Trophoblast cell (in vitro differentiated cells and primary cell): ENCODE measurements at regions not wholly inside any gene's neighbourhood (a gene's known extent, or its start where the extent isn't known, plus 50 kb on each side); places are given as distances from the start of the nearest gene placed in this dataset.

Experiments used
- DNase-seq, 2 donors: peaks; one replicate each; pipeline ENCODE4 v3.0.0-alpha.2; 2016
- H2AFZ ChIP-seq: 2 replicates; pipeline ENCODE4 v1.6.1; 2013; ENCODE audit warnings: low read length, moderate library complexity, mild to moderate bottlenecking; ENCODE audit not compliant: insufficient read depth, poor library complexity
- H2AK5ac ChIP-seq: 2 replicates; pipeline ENCODE4 v1.6.1; 2013; ENCODE audit warnings: mild to moderate bottlenecking, low read length
- H2BK120ac ChIP-seq: 2 replicates; pipeline ENCODE4 v1.6.1; 2013; ENCODE audit warnings: low read length, mild to moderate bottlenecking, moderate library complexity; ENCODE audit not compliant: insufficient read depth, poor library complexity
- H2BK12ac ChIP-seq: 2 replicates; pipeline ENCODE4 v1.6.1; 2013; ENCODE audit warnings: mild to moderate bottlenecking, low read length, moderate library complexity
- H2BK5ac ChIP-seq: 2 replicates; pipeline ENCODE4 v1.6.1; 2013; ENCODE audit warnings: low read length, low read depth, moderate library complexity, mild to moderate bottlenecking; ENCODE audit not compliant: poor library complexity
- H3K14ac ChIP-seq: 2 replicates; pipeline ENCODE4 v1.6.1; 2013; ENCODE audit warnings: mild to moderate bottlenecking, low read length
- H3K18ac ChIP-seq: 2 replicates; pipeline ENCODE4 v1.6.1; 2013; ENCODE audit warnings: mild to moderate bottlenecking, low read length
- H3K23ac ChIP-seq: 2 replicates; pipeline ENCODE4 v1.6.1; 2013; ENCODE audit warnings: low read length
- H3K27ac ChIP-seq: 2 replicates; pipeline ENCODE4 v1.5.1; 2013; ENCODE audit warnings: low read depth, mild to moderate bottlenecking, inconsistent platforms, low read length, moderate library complexity
- H3K27me3 ChIP-seq: 2 replicates; pipeline ENCODE4 v1.6.1; 2013; ENCODE audit warnings: inconsistent platforms, mild to moderate bottlenecking, low read length, moderate library complexity; ENCODE audit not compliant: insufficient read depth
- H3K36me3 ChIP-seq, 2 experiments: 1 replicate in 1 of 2; 2 replicates in 1 of 2; pipeline ENCODE4 v1.6.1; 2013; ENCODE audit warnings: low read length in 2 of 2, mild to moderate bottlenecking in 2 of 2, moderate library complexity in 1 of 2; ENCODE audit not compliant: insufficient read depth in 2 of 2, control insufficient read depth in 1 of 2
- H3K4ac ChIP-seq: 2 replicates; pipeline ENCODE4 v1.6.1; 2013; ENCODE audit warnings: low read depth, mild to moderate bottlenecking, low read length, moderate library complexity
- H3K4me1 ChIP-seq, 2 experiments: 1 replicate in 1 of 2; 2 replicates in 1 of 2; pipeline ENCODE4 v1.6.1; 2013; ENCODE audit warnings: low read length in 2 of 2, mild to moderate bottlenecking in 2 of 2, moderate library complexity in 1 of 2; ENCODE audit not compliant: insufficient read depth in 2 of 2, control insufficient read depth in 1 of 2
- H3K4me2 ChIP-seq: 2 replicates; pipeline ENCODE4 v1.6.1; 2013; ENCODE audit warnings: inconsistent platforms, mild to moderate bottlenecking, low read length, moderate library complexity
- H3K4me3 ChIP-seq: 2 replicates; pipeline ENCODE4 v1.5.1; 2013; ENCODE audit warnings: mild to moderate bottlenecking, low read depth, low read length, inconsistent platforms
- H3K79me1 ChIP-seq: one replicate; pipeline ENCODE4 v1.6.1; 2013; ENCODE audit warnings: low read length
- H3K79me2 ChIP-seq: 2 replicates; pipeline ENCODE4 v1.6.1; 2013; ENCODE audit warnings: low read length, mild to moderate bottlenecking; ENCODE audit not compliant: control insufficient read depth, insufficient read depth, poor library complexity
- H3K9ac ChIP-seq: 2 replicates; pipeline ENCODE4 v1.6.1; 2013; ENCODE audit warnings: mild to moderate bottlenecking, low read length
- H3K9me3 ChIP-seq: 2 replicates; pipeline ENCODE4 v1.6.1; 2013; ENCODE audit warnings: low read depth, mild to moderate bottlenecking, control low read depth, inconsistent platforms, low read length; ENCODE audit not compliant: insufficient read depth
- H4K12ac ChIP-seq: 2 replicates; pipeline ENCODE4 v1.6.1; 2013; ENCODE audit warnings: low read depth, mild to moderate bottlenecking, low read length, moderate library complexity
- H4K8ac ChIP-seq: 2 replicates; pipeline ENCODE4 v1.6.1; 2013; ENCODE audit warnings: low read depth, mild to moderate bottlenecking, low read length, moderate library complexity
- H4K91ac ChIP-seq: one replicate; pipeline ENCODE4 v1.6.1; 2013; ENCODE audit warnings: low read depth, mild to moderate bottlenecking, low read length, moderate library complexity
- WGBS: extraction: QIAGEN DNeasy Blood & Tissue Kit; methylation state at CpG from one replicate; pipeline ENCODE4 v1.1.7; 2013; ENCODE audit warnings: missing lambda C conversion rate; ENCODE audit not compliant: insufficient read length, insufficient coverage; ENCODE audit errors: extremely low coverage; 5-methylcytosine and 5-hydroxymethylcytosine counted together

DNA sequence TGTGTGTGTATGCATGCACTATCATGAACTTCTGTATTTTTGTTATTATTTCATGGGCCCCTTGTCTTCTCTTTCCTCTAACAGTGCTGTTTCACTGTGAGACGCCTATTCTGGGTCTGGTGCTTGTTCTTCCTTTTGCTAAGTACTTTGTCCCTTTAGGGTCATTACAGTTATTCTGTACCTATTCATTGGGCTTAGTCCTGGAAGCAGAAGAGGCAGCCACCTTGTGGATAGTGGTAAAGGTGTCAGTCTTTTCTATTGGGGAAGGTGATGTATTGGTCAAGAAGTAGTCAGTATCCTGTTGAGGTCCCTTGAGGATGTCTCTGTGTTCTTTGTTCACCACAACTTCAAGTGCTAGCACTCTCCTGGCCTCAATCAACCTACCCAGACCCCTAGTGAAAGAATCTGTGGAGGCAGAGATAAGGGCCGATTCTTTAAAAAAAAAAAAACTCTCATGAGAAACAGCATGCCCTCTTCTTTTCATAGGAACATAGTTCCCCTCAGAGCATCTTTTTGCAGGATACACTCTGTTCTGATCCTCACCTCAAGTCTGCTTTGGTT lies 593.8 kb downstream of the SPRY1 start:
- H2BK5ac ChIP-seq: no peak overlapping the region

GRCh38 chr4:123994917-123995316 lies 598.3 kb downstream of the SPRY1 start:
- H2AK5ac ChIP-seq: no peak overlapping the region
- no peak overlapping the region for H2BK12ac ChIP-seq
- H3K14ac ChIP-seq: no peak overlapping the region
- no peak overlapping the region for H3K18ac ChIP-seq
- no CpG with 5 or more reads among the region's 2 CpGs for WGBS
- no peaks in the 10 kb centered on the region for H3K9me3 ChIP-seq
- H3K79me2 ChIP-seq: no peaks in the 10 kb centered on the region
- no peak overlapping the region for H3K23ac ChIP-seq
- H4K91ac ChIP-seq: no peak overlapping the region
- no peak overlapping the region for H4K12ac ChIP-seq
- no peak overlapping the region for H3K4me2 ChIP-seq
- no peak overlapping the region for H2BK5ac ChIP-seq
- no peaks in the 10 kb centered on the region for H3K36me3 ChIP-seq
- no peak overlapping the region for H2AFZ ChIP-seq
- H3K27ac ChIP-seq: no peak overlapping the region
- H3K4ac ChIP-seq: no peak overlapping the region
- no peak overlapping the region for H3K9ac ChIP-seq
- no peak overlapping the region for H4K8ac ChIP-seq
- no peaks in the 10 kb centered on the region for H3K4me1 ChIP-seq
- no peak overlapping the region for H2BK120ac ChIP-seq
- no peaks in the 10 kb centered on the region for H3K79me1 ChIP-seq
- H3K4me3 ChIP-seq: no peak overlapping the region
- H3K27me3 ChIP-seq: no peaks in the 10 kb centered on the region
- DNase-seq: no peak

More for the DNA sequence above, 593.8 kb downstream of the SPRY1 start:
- H3K27ac ChIP-seq: no peak overlapping the region
- WGBS: no CpG with 5 or more reads among the region's 2 CpGs
- H3K4me3 ChIP-seq: no peak overlapping the region
- no peak overlapping the region for H3K4me2 ChIP-seq
- H2BK12ac ChIP-seq: no peak overlapping the region
- no peak overlapping the region for H3K4ac ChIP-seq
- no peak overlapping the region for H2AK5ac ChIP-seq
- H3K18ac ChIP-seq: no peak overlapping the region
- no peak overlapping the region for H3K23ac ChIP-seq
- no peak for DNase-seq
- H4K8ac ChIP-seq: peak overlapping the region; percentile 10
- H4K91ac ChIP-seq: no peak overlapping the region
- H3K9ac ChIP-seq: no peak overlapping the region
- H4K12ac ChIP-seq: no peak overlapping the region
- H3K36me3 ChIP-seq: no peaks in the 10 kb centered on the region
- H3K27me3 ChIP-seq: no peaks in the 10 kb centered on the region
- H3K4me1 ChIP-seq: no peaks in the 10 kb centered on the region
- H2BK120ac ChIP-seq: no peak overlapping the region
- no peaks in the 10 kb centered on the region for H3K9me3 ChIP-seq
- no peaks in the 10 kb centered on the region for H3K79me1 ChIP-seq
- H2AFZ ChIP-seq: no peak overlapping the region
- H3K79me2 ChIP-seq: no peaks in the 10 kb centered on the region
- H3K14ac ChIP-seq: no peak overlapping the region

DNA sequence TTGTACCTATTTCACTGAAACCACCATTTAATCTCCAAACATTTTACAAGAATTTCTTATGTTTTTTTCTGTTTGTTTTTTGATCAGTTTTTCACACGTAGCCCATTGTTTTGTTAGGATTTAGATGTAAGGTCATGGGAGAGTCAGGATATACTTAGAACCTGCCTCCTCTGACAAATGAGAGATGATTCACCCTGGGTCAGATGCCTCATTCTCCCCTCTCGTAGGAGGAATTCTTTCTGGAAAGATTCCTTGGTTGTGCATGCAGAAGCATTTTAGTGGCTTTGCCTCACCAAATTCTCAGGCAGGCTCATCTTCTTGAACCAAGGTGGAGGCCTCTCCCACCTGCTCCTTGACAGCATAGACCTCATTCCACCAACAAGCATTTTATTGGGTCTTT lies 599.3 kb downstream of the SPRY1 start:
- no peak overlapping the region for H3K4me2 ChIP-seq
- no peak overlapping the region for H3K18ac ChIP-seq
- H3K23ac ChIP-seq: no peak overlapping the region
- no peaks in the 10 kb centered on the region for H3K79me1 ChIP-seq
- no peak overlapping the region for H2AK5ac ChIP-seq
- no peak overlapping the region for H3K14ac ChIP-seq
- no peak overlapping the region for H4K12ac ChIP-seq
- H4K8ac ChIP-seq: no peak overlapping the region
- H4K91ac ChIP-seq: no peak overlapping the region
- no peak overlapping the region for H2BK5ac ChIP-seq
- H2BK12ac ChIP-seq: no peak overlapping the region
- no CpG with 5 or more reads among the region's 2 CpGs for WGBS
- no peaks in the 10 kb centered on the region for H3K79me2 ChIP-seq
- H3K9ac ChIP-seq: no peak overlapping the region
- H2BK120ac ChIP-seq: no peak overlapping the region
- H3K27me3 ChIP-seq: no peaks in the 10 kb centered on the region
- H3K4me1 ChIP-seq: no peaks in the 10 kb centered on the region
- H3K36me3 ChIP-seq: no peaks in the 10 kb centered on the region
- no peak overlapping the region for H3K27ac ChIP-seq
- no peak overlapping the region for H2AFZ ChIP-seq
- no peaks in the 10 kb centered on the region for H3K9me3 ChIP-seq
- DNase-seq: peak in 1 of 2 donors; percentile 4
- no peak overlapping the region for H3K4me3 ChIP-seq
- H3K4ac ChIP-seq: no peak overlapping the region

DNA sequence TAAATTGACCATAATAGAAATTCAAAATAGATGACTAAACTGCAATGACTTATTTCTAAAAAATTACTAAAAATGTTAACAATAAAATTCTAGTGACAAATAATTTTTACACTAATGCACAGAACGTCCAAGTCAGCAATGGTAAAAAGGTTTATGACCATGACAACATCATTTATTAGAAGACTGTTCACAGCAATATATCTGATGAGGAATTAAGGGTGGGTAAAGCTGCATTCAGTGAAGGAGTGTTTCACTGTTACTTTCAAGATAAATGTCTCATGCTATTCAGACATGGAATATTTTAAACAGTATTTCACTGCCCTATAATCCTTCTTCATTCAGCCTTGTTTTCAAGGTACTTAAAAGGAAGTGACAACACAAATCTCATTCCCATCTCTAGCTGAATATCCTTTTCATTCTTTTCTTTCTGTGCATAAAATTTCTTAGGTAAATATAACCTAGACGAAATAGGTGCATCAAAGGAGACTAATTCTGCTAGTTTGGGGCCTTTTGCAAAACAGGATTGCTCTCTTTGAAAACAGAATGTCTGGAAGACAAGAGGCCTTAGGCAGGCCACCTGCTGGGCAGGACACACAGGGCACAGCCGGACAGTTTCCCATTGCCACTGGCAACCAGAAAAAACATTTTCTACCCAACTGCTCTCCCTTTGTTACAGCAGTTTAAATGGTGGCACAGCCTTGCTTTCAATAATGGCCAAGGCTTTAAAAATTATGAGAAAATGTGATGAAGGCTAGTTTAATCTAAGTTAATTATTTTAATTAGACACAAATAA lies 600.3 kb downstream of the SPRY1 start:
- no peak overlapping the region for H3K4ac ChIP-seq
- no peaks in the 10 kb centered on the region for H3K79me2 ChIP-seq
- no peak overlapping the region for H3K9ac ChIP-seq
- H2BK5ac ChIP-seq: no peak overlapping the region
- no peak overlapping the region for H4K8ac ChIP-seq
- DNase-seq: no peak
- no peak overlapping the region for H3K18ac ChIP-seq
- no peak overlapping the region for H3K4me3 ChIP-seq
- H3K79me1 ChIP-seq: no peaks in the 10 kb centered on the region
- H2BK12ac ChIP-seq: no peak overlapping the region
- H3K27me3 ChIP-seq: no peaks in the 10 kb centered on the region
- no peak overlapping the region for H2AK5ac ChIP-seq
- H2AFZ ChIP-seq: no peak overlapping the region
- H3K36me3 ChIP-seq: no peaks in the 10 kb centered on the region
- no peaks in the 10 kb centered on the region for H3K4me1 ChIP-seq
- no peak overlapping the region for H3K23ac ChIP-seq
- H3K27ac ChIP-seq: no peak overlapping the region
- H3K4me2 ChIP-seq: no peak overlapping the region
- WGBS: no CpG with 5 or more reads among the region's 3 CpGs
- no peak overlapping the region for H4K12ac ChIP-seq
- no peaks in the 10 kb centered on the region for H3K9me3 ChIP-seq
- H4K91ac ChIP-seq: no peak overlapping the region
- H3K14ac ChIP-seq: no peak overlapping the region
- H2BK120ac ChIP-seq: no peak overlapping the region
